ENCODE measurements at regions not wholly inside any gene's neighbourhood (a gene's known extent, or its start where the extent isn't known, plus 50 kb on each side); places are given as distances from the start of the nearest gene placed in this dataset.
"Not testable (repeated sequence)": the region's sequence is repeated elsewhere in the genome, so short reads cannot be mapped to it uniquely, and the experiment has no call there.

DNA sequence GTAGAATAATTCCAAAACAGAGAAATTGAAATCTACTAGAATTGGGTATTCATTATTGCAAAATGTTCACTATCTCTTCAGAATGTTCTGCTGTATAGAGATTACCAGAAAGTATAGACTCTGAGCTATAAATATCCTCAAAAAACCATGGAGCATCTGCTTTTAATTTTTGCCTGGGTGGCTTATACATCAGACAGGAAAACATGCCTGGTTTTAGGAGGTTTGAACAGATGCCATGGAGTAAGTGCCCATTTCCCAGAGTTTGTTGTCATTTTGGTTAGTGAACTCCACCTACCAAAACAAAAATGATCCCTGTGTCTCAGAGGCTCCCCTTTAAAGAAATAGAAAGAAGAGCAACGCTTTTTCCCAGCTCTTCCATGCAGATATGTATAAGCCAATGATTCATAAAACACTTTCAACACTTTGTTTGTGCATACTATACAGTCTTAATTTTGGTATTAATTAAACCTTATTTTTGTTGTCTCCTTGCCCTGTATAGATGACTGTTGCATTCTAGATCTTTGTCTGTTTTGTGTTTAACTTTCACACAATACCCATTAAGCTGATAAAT, 68.7 kb downstream of the MEPE start:
- DNase-seq: no peak

DNA sequence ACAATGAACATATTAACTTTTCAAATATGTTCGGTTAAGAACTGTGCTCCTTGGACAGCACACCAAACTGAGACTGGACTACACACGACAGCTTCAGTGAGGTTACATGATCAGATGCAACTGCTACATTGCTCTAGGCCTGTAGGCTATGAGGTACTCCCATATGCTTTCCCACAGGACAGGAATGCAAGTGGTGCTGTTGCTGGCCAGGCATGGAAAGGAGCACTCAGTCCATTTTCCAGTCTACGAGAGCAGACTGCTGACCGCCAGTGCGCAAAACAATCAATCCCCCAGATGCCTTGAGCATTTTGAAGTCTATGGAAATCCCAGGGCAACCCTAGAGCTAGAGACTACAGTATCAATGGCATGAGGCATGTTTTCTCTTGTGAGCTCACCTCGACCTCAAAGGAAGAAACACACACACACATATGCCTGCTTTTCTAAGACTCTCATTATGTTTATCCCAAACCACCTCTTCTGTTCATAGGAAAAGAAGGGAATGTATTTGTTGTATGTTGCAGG, 70.8 kb upstream of the SPP1 start:
- DNase-seq: no peak

DNA sequence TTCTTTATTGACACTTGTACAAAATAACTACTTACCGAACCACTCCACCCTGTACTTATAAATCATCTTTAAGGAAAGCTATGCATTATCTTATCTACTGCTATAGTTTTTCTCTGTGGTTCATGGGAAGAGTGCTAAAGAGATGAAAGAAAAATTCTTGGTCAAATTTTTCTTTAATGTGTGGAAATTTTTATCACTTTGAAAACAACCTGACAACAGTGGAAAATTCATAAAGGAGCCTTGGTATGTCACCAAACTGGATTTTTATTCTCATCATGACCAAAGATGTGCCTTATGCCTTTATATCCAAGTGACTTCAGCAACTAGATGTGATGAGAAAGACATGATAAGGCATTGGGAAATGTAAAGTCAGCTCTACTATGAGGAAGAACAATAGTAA, 67.2 kb upstream of the SPP1 start:
- no peak for DNase-seq

DNA sequence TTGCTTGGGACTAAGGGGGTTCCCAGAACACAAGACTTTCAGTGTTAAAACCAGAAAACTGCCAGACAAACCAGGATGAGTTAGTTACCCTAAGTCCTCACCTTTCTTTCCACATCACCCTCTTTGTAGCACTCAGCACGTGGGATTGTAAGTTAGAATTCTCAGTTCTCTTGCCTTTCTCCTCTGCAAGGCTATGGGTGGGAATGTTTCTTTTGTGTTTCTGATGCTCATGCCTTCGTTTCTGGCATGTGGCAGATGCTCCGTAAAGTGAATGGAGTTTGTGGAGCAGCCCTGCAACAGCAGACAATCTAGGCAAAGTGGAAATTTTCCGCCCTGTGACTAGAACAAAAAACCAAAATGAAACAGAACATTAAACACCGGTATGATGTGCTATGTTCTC, 64.7 kb upstream of the SPP1 start:
- DNase-seq: no peak

DNA sequence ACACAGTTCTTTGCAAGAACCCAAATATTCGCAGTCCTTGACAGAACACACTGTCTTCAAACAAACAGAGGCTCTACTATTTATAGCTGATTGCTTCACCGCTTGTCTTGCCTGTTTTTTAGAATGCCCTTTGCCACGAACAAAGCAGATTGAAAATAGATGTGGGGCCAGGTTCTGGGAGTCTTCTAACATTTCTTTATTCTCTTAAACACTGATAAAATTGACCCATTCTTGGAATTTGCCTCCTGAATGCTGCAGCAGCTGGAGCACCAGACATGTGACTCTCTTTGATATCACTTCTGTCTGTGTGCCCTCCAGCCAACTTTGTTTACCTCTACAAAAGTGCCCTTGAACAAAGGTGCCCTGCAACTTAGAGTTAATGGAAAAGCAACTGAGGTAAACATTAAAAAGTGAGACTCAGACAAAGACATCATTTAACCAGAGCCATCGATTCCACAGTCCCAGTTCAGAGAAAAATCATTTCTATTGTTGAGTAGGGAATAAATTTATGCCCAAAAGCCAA, 64.2 kb upstream of the SPP1 start:
- no peak for DNase-seq

DNA sequence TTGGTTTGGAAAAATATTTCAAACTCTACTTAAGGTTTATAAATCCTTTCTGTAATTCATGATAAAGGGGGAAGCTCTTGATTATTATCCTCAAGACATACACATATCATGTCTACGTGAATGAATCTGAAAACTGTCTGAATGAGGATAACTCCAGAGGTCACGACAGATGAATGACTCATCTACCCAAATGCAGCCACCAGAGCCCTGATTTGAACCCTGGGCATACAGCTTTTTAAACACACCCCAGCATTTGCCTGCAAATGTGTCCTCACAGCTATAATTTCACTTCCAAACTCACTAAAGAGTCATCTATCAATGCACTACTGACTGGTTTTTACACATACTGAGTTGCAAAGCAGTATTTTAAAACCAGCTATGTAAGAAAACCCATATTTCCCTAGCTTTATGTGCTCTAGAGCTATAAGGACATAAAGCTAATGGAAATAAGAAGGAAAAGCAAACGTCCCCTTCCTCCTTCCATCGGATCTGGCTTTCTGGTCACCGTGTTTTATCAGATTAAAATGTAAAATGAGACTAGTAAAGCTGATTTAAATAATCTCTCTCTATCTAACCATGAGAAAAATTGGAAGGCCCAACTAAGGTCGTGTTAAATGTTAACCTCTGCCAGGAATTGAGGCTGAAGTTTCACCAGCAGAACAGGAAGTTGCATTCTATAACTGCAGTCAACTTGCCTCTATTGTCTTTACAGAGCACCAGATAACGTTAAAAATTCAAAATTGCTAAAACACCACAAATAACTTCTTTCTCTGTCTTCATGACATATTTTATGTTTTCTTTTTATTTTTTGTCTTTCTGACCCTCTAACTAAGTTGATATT, 63.1 kb upstream of the SPP1 start:
- peak; percentile 36 to 54 for DNase-seq

DNA sequence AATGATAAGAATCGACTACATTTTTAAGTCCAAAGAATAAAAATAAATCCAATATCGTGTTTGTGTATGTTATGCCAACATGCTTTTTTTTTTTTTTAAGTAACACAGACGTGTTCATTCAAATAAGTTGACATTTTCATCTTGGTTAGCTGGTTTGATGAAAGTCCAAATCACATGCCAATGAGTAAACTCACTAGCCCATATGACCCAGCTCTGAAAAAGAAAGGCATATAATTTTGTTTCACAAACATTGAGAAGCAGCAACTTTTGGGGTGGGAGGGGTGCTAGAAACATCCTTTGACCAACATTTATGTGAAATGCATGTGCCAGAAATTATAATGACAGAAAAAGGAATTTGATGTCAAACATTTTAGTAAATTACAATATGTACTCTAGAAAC, 61.6 kb upstream of the SPP1 start:
- no peak for DNase-seq

DNA sequence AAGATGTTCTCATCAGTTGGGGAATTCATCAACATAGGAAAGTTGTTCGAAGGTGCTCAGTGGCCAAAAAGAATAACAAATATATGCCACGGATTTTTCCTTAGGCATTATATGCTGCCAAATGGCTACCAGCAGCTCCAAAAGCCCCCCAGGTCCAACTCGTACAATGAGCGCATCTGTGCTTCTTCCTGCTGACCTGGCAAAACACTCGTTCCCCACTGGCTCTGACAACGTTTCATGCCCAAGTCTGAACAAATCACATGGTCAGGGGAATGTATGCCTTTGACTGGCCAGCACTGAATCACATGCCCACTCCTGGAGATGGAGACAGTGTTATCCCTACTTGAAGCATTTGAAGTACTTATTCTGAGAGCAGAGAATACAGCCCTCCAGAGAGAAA, 59.9 kb upstream of the SPP1 start:
- DNase-seq: no peak

DNA sequence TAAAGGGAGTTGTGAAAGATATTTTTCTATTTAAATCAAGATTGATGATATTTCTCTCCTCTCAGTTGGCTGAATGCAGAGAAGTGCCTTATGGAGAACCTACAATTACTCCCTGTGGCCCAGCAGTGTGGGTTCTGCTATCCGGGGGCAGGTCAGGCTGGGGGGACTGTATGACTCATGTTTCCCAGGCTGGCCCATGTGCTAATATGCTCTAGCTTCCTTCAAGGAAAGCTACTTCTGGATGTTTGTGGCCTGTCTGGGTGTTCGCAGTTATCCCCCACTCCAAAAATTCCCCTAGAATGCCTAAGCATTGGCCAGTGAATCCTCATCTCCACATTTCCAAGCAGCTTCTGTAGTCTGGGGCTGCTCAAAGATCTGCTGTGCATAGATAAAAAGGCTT, 58.9 kb upstream of the SPP1 start:
- DNase-seq: peak; percentile 31 to 62

DNA sequence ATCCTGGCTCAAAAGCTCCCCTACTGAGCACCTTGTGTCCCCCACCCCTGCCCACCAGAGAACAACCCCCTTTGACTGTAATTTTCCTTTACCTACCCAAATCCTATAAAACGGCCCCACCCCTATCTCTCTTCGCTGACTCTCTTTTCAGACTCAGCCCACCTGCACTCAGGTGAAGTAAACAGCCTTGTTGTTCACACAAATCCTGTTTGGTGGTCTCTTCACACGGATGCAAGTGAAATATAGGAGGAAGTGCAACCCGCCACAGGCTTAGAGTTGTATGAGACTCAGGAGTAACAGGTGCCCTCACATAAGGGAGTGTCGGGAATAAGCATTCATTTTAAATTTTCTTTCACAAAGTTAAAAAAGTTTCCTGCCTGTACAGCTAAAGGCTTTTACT, 57.6 kb upstream of the SPP1 start:
- not testable (repeated sequence) for DNase-seq

DNA sequence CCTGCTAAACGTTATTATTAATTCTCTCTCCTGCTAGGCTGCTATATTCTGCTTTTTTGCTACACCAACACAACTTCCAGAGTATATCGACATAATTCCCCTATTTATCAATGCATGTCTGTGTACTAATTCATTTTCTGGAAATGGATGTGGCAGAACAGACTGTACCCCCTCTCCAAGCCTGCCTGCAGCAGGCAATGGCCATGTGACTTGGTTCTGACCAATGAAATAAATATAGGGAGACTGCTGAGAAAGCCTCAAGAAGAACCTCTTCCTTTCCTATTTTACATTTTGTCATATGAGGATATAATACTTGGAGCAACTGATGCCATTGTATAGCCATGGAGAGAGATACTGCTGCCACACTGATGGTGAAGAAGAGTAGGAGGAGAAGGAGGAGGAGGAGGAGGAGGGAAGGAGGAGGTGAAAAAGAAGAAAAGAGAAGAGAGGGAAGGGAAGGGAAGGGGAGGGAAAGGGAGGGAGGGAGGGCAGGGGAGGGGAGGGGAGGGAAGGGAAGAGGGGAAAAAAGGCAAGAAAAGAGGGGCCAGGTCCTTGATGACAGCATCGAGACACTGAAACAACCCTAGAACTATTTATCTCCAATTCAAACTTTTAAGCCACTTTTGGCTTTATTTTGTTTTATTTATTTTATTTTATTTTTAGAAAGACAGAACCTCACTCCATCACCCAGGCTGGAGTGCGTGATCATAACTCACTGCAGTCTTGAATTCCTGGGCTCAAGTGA, 57.0 kb upstream of the SPP1 start:
- no peak for DNase-seq

DNA sequence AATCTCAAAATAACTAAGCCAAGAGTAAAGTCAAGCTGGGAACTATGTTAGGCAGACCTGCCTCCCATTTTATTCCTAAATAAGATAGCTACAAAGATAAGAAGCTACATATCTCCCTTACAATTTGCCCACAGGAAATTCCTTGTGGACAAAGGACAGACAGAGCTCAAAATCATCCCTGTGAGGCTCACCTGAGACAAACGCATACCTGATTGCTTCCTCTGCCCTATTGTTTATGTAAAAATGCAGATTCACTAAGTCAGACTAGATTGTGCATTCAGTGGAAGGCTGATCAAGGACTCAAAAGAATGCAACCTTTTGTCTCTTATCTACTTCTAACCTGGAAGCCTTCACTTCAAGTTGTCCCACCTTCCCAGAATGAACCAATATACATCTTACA, 56.2 kb upstream of the SPP1 start:
- DNase-seq: not testable (repeated sequence)

DNA sequence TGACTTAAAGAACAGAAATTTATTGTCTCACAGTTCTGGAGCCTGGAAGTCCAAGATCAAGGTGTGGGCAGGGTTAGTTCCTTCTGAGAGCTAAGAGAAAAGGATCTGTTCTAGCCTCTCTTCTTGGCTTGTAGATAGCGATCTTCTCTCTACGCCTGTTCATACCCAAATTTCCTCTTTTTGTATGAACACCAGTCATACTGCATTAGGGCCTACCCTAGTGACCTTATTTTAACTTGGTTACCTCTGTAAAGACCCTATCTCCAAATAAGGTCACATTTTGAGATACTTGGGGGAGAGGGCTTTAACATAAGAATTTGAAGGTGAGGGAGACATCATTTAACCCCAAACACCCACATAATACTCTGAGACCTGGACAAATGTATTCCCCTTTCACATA, 55.6 kb upstream of the SPP1 start:
- DNase-seq: peak; percentile 41 to 49

DNA sequence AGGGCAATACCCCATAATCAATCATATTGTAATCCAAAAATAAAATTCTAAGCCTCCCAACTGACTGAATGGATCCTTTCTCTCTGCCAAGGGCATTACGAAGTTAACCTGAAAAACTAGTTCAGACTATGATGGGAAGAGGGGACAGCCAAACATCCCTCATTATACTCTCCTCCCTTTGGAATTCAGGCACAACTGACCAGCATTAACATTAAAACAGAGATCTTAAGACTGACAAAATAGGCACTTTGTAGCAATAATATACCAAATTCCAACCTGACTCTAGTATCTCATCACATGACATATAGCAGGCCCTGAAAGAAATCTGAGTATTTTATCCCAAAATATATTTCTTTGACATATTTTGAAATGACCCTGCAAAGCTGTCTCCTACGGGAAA, 55.0 kb upstream of the SPP1 start:
- DNase-seq: no peak

DNA sequence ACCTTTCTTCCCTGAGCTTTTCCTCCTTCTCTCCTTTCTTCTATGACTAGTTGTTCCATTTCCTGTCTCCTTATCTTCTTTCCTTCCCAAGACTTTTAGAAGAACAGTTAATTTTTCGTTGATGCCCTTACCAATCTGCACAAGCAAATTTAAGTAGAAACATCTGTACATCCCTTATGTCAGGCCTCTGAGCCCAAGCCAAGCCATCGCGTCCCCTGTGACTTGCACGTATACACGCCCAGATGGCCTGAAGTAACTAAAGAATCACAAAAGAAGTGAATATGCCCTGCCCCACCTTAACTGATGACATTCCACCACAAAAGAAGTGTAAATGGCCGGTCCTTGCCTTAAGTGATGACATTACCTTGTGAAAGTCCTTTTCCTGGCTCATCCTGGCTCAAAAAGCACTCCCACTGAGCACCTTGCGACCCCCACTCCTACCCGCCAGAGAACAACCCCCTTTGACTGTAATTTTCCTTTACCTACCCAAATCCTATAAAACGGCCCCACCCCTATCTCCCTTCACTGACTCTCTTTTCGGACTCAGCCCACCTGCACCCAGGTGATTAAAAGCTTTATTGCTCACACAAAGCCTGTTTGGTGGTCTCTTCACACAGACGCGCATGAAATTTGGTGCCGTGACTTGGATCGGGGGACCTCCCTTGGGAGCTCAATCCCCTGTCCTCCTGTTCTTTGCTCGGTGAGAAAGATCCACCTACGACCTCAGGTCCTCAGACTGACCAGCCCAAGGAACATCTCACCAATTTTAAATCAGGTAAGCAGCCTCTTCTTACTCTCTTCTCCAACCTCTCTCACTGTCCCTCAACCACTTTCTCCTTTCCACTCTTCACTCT, 53.7 kb upstream of the SPP1 start:
- not testable (repeated sequence) for DNase-seq

DNA sequence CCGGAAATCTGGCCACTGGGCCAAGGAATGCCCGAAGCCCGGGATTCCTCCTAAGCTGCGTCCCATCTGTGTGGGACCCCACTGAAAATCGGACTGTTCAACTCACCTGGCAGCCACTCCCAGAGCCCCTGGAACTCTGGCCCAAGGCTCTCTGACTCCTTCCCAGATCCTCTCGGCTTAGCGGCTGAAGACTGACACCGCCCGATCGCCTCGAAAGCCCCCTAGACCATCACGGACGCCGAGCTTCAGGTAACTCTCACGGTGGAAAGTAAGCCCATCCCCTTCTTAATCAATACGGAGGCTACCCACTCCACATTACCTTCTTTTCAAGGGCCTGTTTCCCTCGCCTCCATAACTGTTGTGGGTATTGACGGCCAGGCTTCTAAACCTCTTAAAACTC, 51.4 kb upstream of the SPP1 start:
- not testable (repeated sequence) for DNase-seq
